IMR-90 (cell line): ENCODE measurements at regions not wholly inside any gene's neighbourhood (a gene's known extent, or its start where the extent isn't known, plus 50 kb on each side); places are given as distances from the start of the nearest gene placed in this dataset.

Experiments used
- ATAC-seq: fragments of 200-7000 bp; cut with Tn5 transposase; 2 replicates; pipeline ENCODE4 v1.9.1; 2020; ENCODE audit warnings: low read depth, mild to moderate bottlenecking, moderate library complexity
- BruUV-seq: library from RNA; stranded (reverse); fragments of 400-500 nt; replicated peaks from 2 replicates; lab custom pipeline; 2021; lab: Mats Ljungman, UMichigan
- CTCF ChIA-PET: fragments of 300-600 bp; formaldehyde crosslinking; extraction: SDS; loops from one replicate; lab custom pipeline; 2021; ENCODE audit warnings: antibody characterized with exemption; lab: Yijun Ruan, JAX
- POLR2A ChIA-PET: fragments of 300-600 bp; sonication (Branson Sonifier 250); formaldehyde crosslinking; loops from one replicate; lab custom pipeline; 2022; ENCODE audit warnings: antibody characterized with exemption; ENCODE audit not compliant: unreplicated experiment; lab: Charles Lee
- DNase-seq: peaks from one replicate; pipeline ENCODE4 v3.0.0; 2013
- H2AFZ ChIP-seq: replicated peaks from 2 replicates; pipeline ENCODE3; 2013; ENCODE audit warnings: low read length, mild to moderate bottlenecking; ENCODE audit not compliant: poor library complexity
- H2AK5ac ChIP-seq: 2 replicates; pipeline ENCODE4 v1.6.1; 2013; ENCODE audit warnings: low read depth, low read length, inconsistent platforms
- H2AK9ac ChIP-seq: replicated peaks from 2 replicates; pipeline ENCODE3; 2013; ENCODE audit warnings: mild to moderate bottlenecking, low read depth, low read length, moderate library complexity; ENCODE audit not compliant: poor library complexity
- H2BK120ac ChIP-seq: 2 replicates; pipeline ENCODE4 v1.6.1; 2013; ENCODE audit warnings: low read depth, low read length, inconsistent platforms
- H2BK15ac ChIP-seq: 3 replicates; pipeline ENCODE4 v1.6.1; 2013; ENCODE audit warnings: low read depth, low read length, inconsistent platforms
- H2BK20ac ChIP-seq: 2 replicates; pipeline ENCODE4 v1.6.1; 2013; ENCODE audit warnings: low read depth, mild to moderate bottlenecking, inconsistent platforms, low read length, moderate library complexity
- H2BK5ac ChIP-seq: 2 replicates; pipeline ENCODE4 v1.6.1; 2013; ENCODE audit warnings: mild to moderate bottlenecking, low read depth, low read length, inconsistent platforms; ENCODE audit not compliant: poor library complexity, severe bottlenecking
- H3K14ac ChIP-seq: replicated peaks from 2 replicates; pipeline ENCODE4 v1.6.1; 2013; ENCODE audit warnings: low read depth, low read length, inconsistent platforms
- H3K18ac ChIP-seq: 2 replicates; pipeline ENCODE4 v1.6.1; 2013; ENCODE audit warnings: low read depth, low read length, control low read depth
- H3K23ac ChIP-seq: 2 replicates; pipeline ENCODE4 v1.6.1; 2013; ENCODE audit warnings: low read depth, low read length, inconsistent platforms
- H3K27ac ChIP-seq: 2 replicates; pipeline ENCODE4 v1.5.1; 2013; ENCODE audit warnings: mild to moderate bottlenecking, control low read depth, low read length; ENCODE audit not compliant: insufficient read depth
- H3K27me3 ChIP-seq: 2 replicates; pipeline ENCODE4 v1.6.1; 2013; ENCODE audit warnings: low read length; ENCODE audit not compliant: control insufficient read depth, insufficient read depth
- H3K36me3 ChIP-seq: 2 replicates; pipeline ENCODE4 v1.6.1; 2013; ENCODE audit warnings: low read length, mixed read lengths; ENCODE audit not compliant: control insufficient read depth, insufficient read depth
- H3K4ac ChIP-seq: 2 replicates; pipeline ENCODE4 v1.6.1; 2013; ENCODE audit warnings: low read depth, low read length, inconsistent platforms
- H3K4me1 ChIP-seq: 2 replicates; pipeline ENCODE4 v1.6.1; 2013; ENCODE audit warnings: low read length, mixed read lengths; ENCODE audit not compliant: control insufficient read depth, insufficient read depth
- H3K4me2 ChIP-seq: 2 replicates; pipeline ENCODE4 v1.6.1; 2013; ENCODE audit warnings: low read depth, mild to moderate bottlenecking, control low read depth, low read length, moderate library complexity
- H3K4me3 ChIP-seq: 2 replicates; pipeline ENCODE4 v1.5.1; 2013; ENCODE audit warnings: low read depth, mild to moderate bottlenecking, control low read depth, low read length, moderate library complexity; ENCODE audit not compliant: insufficient read depth
- H3K56ac ChIP-seq: 2 replicates; pipeline ENCODE4 v1.6.1; 2013; ENCODE audit warnings: low read length, inconsistent platforms; ENCODE audit not compliant: insufficient read depth; ENCODE audit errors: extremely low read depth
- H3K79me1 ChIP-seq, 2 experiments: 2 replicates each; pipeline ENCODE4 v1.6.1; 2013; ENCODE audit warnings: low read length in 2 of 2, inconsistent platforms in 1 of 2, low read depth in 1 of 2
- H3K9ac ChIP-seq: 2 replicates; pipeline ENCODE4 v1.6.1; 2013; ENCODE audit warnings: low read depth, low read length, control low read depth
- H3K9me1 ChIP-seq: 2 replicates; pipeline ENCODE4 v1.6.1; 2013; ENCODE audit warnings: low read length, inconsistent platforms; ENCODE audit not compliant: insufficient read depth
- H3K9me3 ChIP-seq: 2 replicates; pipeline ENCODE4 v1.6.1; 2013; ENCODE audit warnings: low read length; ENCODE audit not compliant: control insufficient read depth, insufficient read depth
- H4K20me1 ChIP-seq: 2 replicates; pipeline ENCODE4 v1.6.1; 2013; ENCODE audit warnings: low read length, inconsistent platforms; ENCODE audit not compliant: insufficient read depth
- H4K5ac ChIP-seq: 2 replicates; pipeline ENCODE4 v1.6.1; 2013; ENCODE audit warnings: mild to moderate bottlenecking, low read depth, low read length, control low read depth
- H4K8ac ChIP-seq, 2 experiments: 2 replicates each; pipeline ENCODE4 v1.6.1; 2013; ENCODE audit warnings: low read depth in 2 of 2, low read length in 2 of 2, control low read depth in 1 of 2, inconsistent platforms in 1 of 2
- H4K91ac ChIP-seq: 2 replicates; pipeline ENCODE4 v1.6.1; 2013; ENCODE audit warnings: low read depth, low read length, inconsistent platforms; ENCODE audit not compliant: insufficient read depth
- BHLHE40 ChIP-seq: fragments of 150-350 bp; IDR thresholded peaks from 2 replicates; pipeline ENCODE4 v1.6.1; 2016; ENCODE audit warnings: mild to moderate bottlenecking, low read depth, low read length
- CTCF ChIP-seq: conservative IDR thresholded peaks from 2 replicates; pipeline ENCODE4 v1.5.1; 2012; ENCODE audit warnings: mild to moderate bottlenecking, low read depth, low read length, improper control_type of control experiment
- FOS ChIP-seq: fragments of 150-350 bp; IDR thresholded peaks from 2 replicates; pipeline ENCODE4 v1.6.1; 2016; ENCODE audit warnings: low read depth, low read length
- RCOR1 ChIP-seq: IDR thresholded peaks from 2 replicates; pipeline ENCODE4 v1.6.1; 2012; ENCODE audit warnings: mild to moderate bottlenecking, low read length, improper control_type of control experiment; ENCODE audit not compliant: insufficient replicate concordance
- RFX5 ChIP-seq: IDR thresholded peaks from 2 replicates; pipeline ENCODE4 v1.8.0; 2012; ENCODE audit warnings: low read depth, mild to moderate bottlenecking, low read length, moderate library complexity
- WGBS, 2 experiments: methylation state at CpG; one replicate each; pipeline versions ENCODE4 v1.1.5 to v1.1.7; 2013; ENCODE audit warnings: missing lambda C conversion rate in 2 of 2; ENCODE audit not compliant: insufficient read length in 1 of 2; ENCODE audit errors: extremely low coverage in 2 of 2; 5-methylcytosine and 5-hydroxymethylcytosine counted together
- dilution Hi-C: fragments of 300-500 bp; cut with HindIII; formaldehyde crosslinking; loops from one replicate; pipeline ENCODE4 v1.14.3; 2018; ENCODE audit warnings: low sequenced_read_pairs; ENCODE audit not compliant: unreplicated experiment
- in situ Hi-C: fragments of 300-500 bp; cut with MboI; formaldehyde crosslinking; loops from 3 replicates; pipeline ENCODE4 v1.14.3; 2019; ENCODE audit warnings: low sequenced_read_pairs, inconsistent platforms, mixed read lengths
- intact Hi-C: fragments of 100-400 bp; cut with micrococcal nuclease; formaldehyde crosslinking; loops from 2 replicates; pipeline ENCODE4 v1.10.0; 2022

GRCh38 chr4:26183017-26183416, 137.8 kb upstream of the RBPJ start:
- TF ChIP-seq RCOR1 (no peak), CTCF (no peak), FOS (peak; percentile 50; the same call in 1 of the 2 replicates), RFX5 (0 out of 2 replicates have a peak, but pooled peaks have one; percentile 2), BHLHE40 (peak; percentile 79)
- Histone ChIP-seq H3K79me1 (no peaks in the 10 kb centered on the region), H4K20me1 (no peaks in the 10 kb centered on the region), H2BK120ac (peak overlapping the region; percentile 86), H2BK5ac (peak overlapping the region; percentile 70), H3K27me3 (no peaks in the 10 kb centered on the region), H3K36me3 (no peaks in the 10 kb centered on the region), H2BK15ac (peak overlapping the region; percentile 49; the same call in 2 of the 3 replicates), H4K5ac (peak overlapping the region; percentile 17; the same call in 1 of the 2 replicates), H3K18ac (peak overlapping the region; percentile 88; the same call in 1 of the 2 replicates), H3K4me2 (no peak overlapping the region), H3K14ac (no peak overlapping the region), H2AK5ac (peak overlapping the region; percentile 87), H2AFZ (peak overlapping the region; percentile 9), H3K56ac (no peak overlapping the region), H3K9me1 (peaks cover 10% of the 10 kb centered on the region), H2BK20ac (peak overlapping the region; percentile 75; the same call in 1 of the 2 replicates), H4K91ac (peak overlapping the region; percentile 30; the same call in 1 of the 2 replicates), H3K4me1 (peaks cover 7% of the 10 kb centered on the region), H4K8ac (peak overlapping the region in 1 of 2 experiments; percentile 37; a peak in 2 of 4 replicates), H3K4me3 (no peak overlapping the region), H3K9ac (no peak overlapping the region), H3K9me3 (no peaks in the 10 kb centered on the region), H3K4ac (peak overlapping the region; percentile 79), H2AK9ac (peak overlapping the region; percentile 21), H3K23ac (no peak overlapping the region), H3K27ac (no peak overlapping the region)
- dilution Hi-C loops: no loop called here
- intact Hi-C loops: no loop called here
- ATAC-seq (peak; percentile 75), DNase-seq (peak; percentile 79)
- ChIA-PET CTCF (no interaction called here), POLR2A (no interaction called here)
- BruUV-seq: no TSS peak
- in situ Hi-C loops: loop anchor here (25.0 kb wide), 1 partner anchor 829 kb away; no protein-coding TSS in a partner anchor
- WGBS, 2 experiments: 61% methylated on average over 4 of the region's 5 CpGs; no CpG with 5 or more reads in 1 of the 2 experiments
